Keratinocyte (primary cell): ENCODE measurements at regions not wholly inside any gene's neighbourhood (a gene's known extent, or its start where the extent isn't known, plus 50 kb on each side); places are given as distances from the start of the nearest gene placed in this dataset.

Experiments
- DNase-seq: peaks from one replicate; pipeline ENCODE4 v3.0.0-alpha.2; 2011; ENCODE audit warnings: low read depth, missing footprints, low spot score
- FAIRE-seq: peaks from 2 replicates; lab custom pipeline; 2011; peaks lifted over from hg19 to GRCh38; lab: Jason Lieb, UNC
- H2AFZ ChIP-seq: 2 replicates; pipeline ENCODE4 v1.6.0; 2012; ENCODE audit warnings: low read length, control low read depth, inconsistent platforms; ENCODE audit not compliant: control insufficient read depth
- H3K27ac ChIP-seq: 2 replicates; pipeline ENCODE4 v1.5.1; 2011; ENCODE audit warnings: low read length; ENCODE audit not compliant: control insufficient read depth, insufficient read depth
- H3K27me3 ChIP-seq: 3 replicates; pipeline ENCODE4 v1.6.0; 2011; ENCODE audit warnings: low read length; ENCODE audit not compliant: control insufficient read depth, insufficient read depth; ENCODE audit errors: extremely low read depth
- H3K36me3 ChIP-seq, 2 experiments: 2 replicates in 1 of 2; 3 replicates in 1 of 2; pipeline ENCODE4 v1.5.1; 2011; ENCODE audit warnings: low read length in 2 of 2, mild to moderate bottlenecking in 1 of 2; ENCODE audit not compliant: control insufficient read depth in 2 of 2, insufficient read depth in 2 of 2; ENCODE audit errors: extremely low read depth in 1 of 2
- H3K4me1 ChIP-seq: 3 replicates; pipeline ENCODE4 v1.5.1; 2011; ENCODE audit warnings: low read length; ENCODE audit not compliant: control insufficient read depth, insufficient read depth; ENCODE audit errors: extremely low read depth
- H3K4me2 ChIP-seq: 3 replicates; pipeline ENCODE4 v1.6.0; 2011; ENCODE audit warnings: low read depth, low read length; ENCODE audit not compliant: control insufficient read depth, insufficient read depth; ENCODE audit errors: extremely low read depth
- H3K4me3 ChIP-seq, 3 experiments: fragments of 200-600 bp in 1 of 3; sonication (generic) in 1 of 3; 2 replicates in 2 of 3; 3 replicates in 1 of 3; pipeline ENCODE4 v1.5.1; 2011 to 2016; ENCODE audit warnings: low read length in 3 of 3, mild to moderate bottlenecking in 3 of 3, control low read depth in 2 of 3, inconsistent platforms in 1 of 3, low read depth in 1 of 3, mixed read lengths in 1 of 3, mixed run types in 1 of 3, moderate library complexity in 1 of 3; ENCODE audit not compliant: control insufficient read depth in 2 of 3, insufficient read depth in 2 of 3; ENCODE audit errors: extremely low read depth in 1 of 3
- H3K79me2 ChIP-seq: 2 replicates; pipeline ENCODE4 v1.6.0; 2012; ENCODE audit warnings: low read length; ENCODE audit not compliant: control insufficient read depth, insufficient read depth
- H3K9ac ChIP-seq: 3 replicates; pipeline ENCODE4 v1.6.0; 2011; ENCODE audit warnings: low read length; ENCODE audit not compliant: control insufficient read depth, insufficient read depth; ENCODE audit errors: extremely low read depth
- H3K9me1 ChIP-seq: 3 replicates; pipeline ENCODE4 v1.6.0; 2011; ENCODE audit warnings: low read length; ENCODE audit not compliant: control insufficient read depth, insufficient read depth; ENCODE audit errors: extremely low read depth
- H3K9me3 ChIP-seq: 2 replicates; pipeline ENCODE4 v1.5.1; 2012; ENCODE audit warnings: low read depth, low read length; ENCODE audit not compliant: control insufficient read depth
- H4K20me1 ChIP-seq: 3 replicates; pipeline ENCODE4 v1.6.0; 2011; ENCODE audit warnings: low read length; ENCODE audit not compliant: control insufficient read depth, insufficient read depth; ENCODE audit errors: extremely low read depth
- EZH2 ChIP-seq: IDR thresholded peaks from one replicate; pipeline ENCODE4 v1.6.1; 2012; ENCODE audit warnings: inconsistent platforms, mild to moderate bottlenecking, low read length, moderate library complexity
- dilution Hi-C: fragments of 300-500 bp; cut with MboI; formaldehyde crosslinking; loops from one replicate; pipeline ENCODE4 v1.7.0; 2020; ENCODE audit warnings: low sequenced_read_pairs; ENCODE audit not compliant: extremely low pct_ligation_motif_present
- TF ChIP-seq, protein P1 (sequence below), 3 experiments: IDR thresholded peaks in 1 of 3; conservative IDR thresholded peaks in 1 of 3; optimal IDR thresholded peaks in 1 of 3; 2 replicates in 2 of 3; 3 replicates in 1 of 3; pipeline versions ENCODE3 to v1.5.1; 2011; ENCODE audit warnings: low read length in 3 of 3, mild to moderate bottlenecking in 3 of 3, moderate library complexity in 2 of 3, control low read depth in 1 of 3, inconsistent platforms in 1 of 3; ENCODE audit not compliant: insufficient read depth in 2 of 3; ENCODE audit errors: extremely low read depth in 1 of 3

DNA sequence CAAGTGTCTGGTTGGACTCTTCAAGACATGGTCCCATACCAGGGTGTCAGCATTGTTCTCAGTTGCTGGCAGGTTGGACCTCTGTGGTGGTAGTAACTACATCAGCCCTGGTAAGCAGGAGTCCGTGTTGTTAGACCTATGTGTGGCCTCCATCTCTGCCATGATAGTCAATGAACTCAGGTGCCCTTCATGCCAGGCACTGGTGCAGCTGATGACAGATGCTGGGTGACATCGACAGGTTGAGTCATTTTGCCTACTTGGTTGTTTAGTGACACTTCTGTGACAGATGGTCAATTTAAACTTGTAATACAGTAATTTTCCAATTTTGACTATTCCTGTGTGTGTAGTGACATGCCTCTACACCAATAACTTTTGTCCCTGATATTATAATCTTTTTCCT lies 189.7 kb downstream of the SP3 start:
- Histone ChIP-seq H3K36me3 (no peaks in the 10 kb centered on the region), H3K9ac (no peak overlapping the region), H3K27ac (no peak overlapping the region), H3K27me3 (no peaks in the 10 kb centered on the region), H3K4me1 (peaks cover 3% of the 10 kb centered on the region), H3K4me3 (no peak overlapping the region), H3K9me1 (no peaks in the 10 kb centered on the region), H3K4me2 (no peak overlapping the region), H4K20me1 (no peaks in the 10 kb centered on the region), H3K79me2 (no peaks in the 10 kb centered on the region), H3K9me3 (no peaks in the 10 kb centered on the region), H2AFZ (no peak overlapping the region)
- FAIRE-seq (no peak), DNase-seq (no peak)
- TF ChIP-seq EZH2: no peak
- TF ChIP-seq, protein P1, sequence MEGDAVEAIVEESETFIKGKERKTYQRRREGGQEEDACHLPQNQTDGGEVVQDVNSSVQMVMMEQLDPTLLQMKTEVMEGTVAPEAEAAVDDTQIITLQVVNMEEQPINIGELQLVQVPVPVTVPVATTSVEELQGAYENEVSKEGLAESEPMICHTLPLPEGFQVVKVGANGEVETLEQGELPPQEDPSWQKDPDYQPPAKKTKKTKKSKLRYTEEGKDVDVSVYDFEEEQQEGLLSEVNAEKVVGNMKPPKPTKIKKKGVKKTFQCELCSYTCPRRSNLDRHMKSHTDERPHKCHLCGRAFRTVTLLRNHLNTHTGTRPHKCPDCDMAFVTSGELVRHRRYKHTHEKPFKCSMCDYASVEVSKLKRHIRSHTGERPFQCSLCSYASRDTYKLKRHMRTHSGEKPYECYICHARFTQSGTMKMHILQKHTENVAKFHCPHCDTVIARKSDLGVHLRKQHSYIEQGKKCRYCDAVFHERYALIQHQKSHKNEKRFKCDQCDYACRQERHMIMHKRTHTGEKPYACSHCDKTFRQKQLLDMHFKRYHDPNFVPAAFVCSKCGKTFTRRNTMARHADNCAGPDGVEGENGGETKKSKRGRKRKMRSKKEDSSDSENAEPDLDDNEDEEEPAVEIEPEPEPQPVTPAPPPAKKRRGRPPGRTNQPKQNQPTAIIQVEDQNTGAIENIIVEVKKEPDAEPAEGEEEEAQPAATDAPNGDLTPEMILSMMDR (optimal IDR thresholded peaks at IDR 0.05 in 1 of 3, IDR thresholded peaks at IDR 0.05 in 1 of 3, conservative IDR thresholded peaks at IDR 0.05 in 1 of 3; ENCODE audit: extremely low read depth in 1 of 3, insufficient read depth in 2 of 3, low read length in 3 of 3): no peak
- dilution Hi-C loops: no loop called here

DNA sequence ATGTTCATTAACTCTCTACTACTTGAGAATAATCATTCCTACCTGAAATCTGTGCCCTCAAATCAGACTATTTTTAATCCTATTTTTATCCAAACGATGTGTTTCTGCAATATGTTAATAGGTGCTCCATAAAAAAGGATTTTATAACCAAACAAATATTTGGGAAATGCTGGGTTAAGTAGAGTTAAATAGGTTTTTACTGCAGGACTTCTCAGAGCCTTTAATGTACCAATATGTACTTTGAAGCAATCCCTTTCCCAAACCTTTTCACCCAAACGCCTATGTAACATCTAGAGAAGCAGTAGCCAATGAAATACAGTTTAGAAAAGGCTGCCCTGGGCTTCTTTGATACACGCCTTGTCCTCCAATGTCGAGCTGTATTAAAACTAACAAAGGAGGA lies 182.5 kb downstream of the SP3 start:
- Histone ChIP-seq H3K4me1 (no peaks in the 10 kb centered on the region), H3K4me3 (no peak overlapping the region), H3K79me2 (no peaks in the 10 kb centered on the region), H3K4me2 (no peak overlapping the region), H3K36me3 (no peaks in the 10 kb centered on the region), H4K20me1 (no peaks in the 10 kb centered on the region), H3K9ac (no peak overlapping the region), H3K9me3 (no peaks in the 10 kb centered on the region), H3K27ac (no peak overlapping the region), H3K9me1 (no peaks in the 10 kb centered on the region), H2AFZ (no peak overlapping the region), H3K27me3 (peaks cover 5% of the 10 kb centered on the region)
- TF ChIP-seq, protein P1 (optimal IDR thresholded peaks at IDR 0.05 in 1 of 3, IDR thresholded peaks at IDR 0.05 in 1 of 3, conservative IDR thresholded peaks at IDR 0.05 in 1 of 3; ENCODE audit: extremely low read depth in 1 of 3, insufficient read depth in 2 of 3, low read length in 3 of 3): no peak
- TF ChIP-seq EZH2: no peak
- dilution Hi-C loops: no loop called here
- DNase-seq: no peak
- FAIRE-seq: no peak
